HG03175 (cell line): ENCODE measurements at regions not wholly inside any gene's neighbourhood (a gene's known extent, or its start where the extent isn't known, plus 50 kb on each side); places are given as distances from the start of the nearest gene placed in this dataset.
"Not testable (repeated sequence)": the region's sequence is repeated elsewhere in the genome, so short reads cannot be mapped to it uniquely, and the experiment has no call there.

ENCODE experiments used
- ATAC-seq: cut with Tn5 transposase; IDR thresholded peaks from one replicate; pipeline ENCODE4 v1.9.1; 2021; ENCODE audit warnings: mild to moderate bottlenecking, moderate library complexity; ENCODE audit not compliant: unreplicated experiment

DNA sequence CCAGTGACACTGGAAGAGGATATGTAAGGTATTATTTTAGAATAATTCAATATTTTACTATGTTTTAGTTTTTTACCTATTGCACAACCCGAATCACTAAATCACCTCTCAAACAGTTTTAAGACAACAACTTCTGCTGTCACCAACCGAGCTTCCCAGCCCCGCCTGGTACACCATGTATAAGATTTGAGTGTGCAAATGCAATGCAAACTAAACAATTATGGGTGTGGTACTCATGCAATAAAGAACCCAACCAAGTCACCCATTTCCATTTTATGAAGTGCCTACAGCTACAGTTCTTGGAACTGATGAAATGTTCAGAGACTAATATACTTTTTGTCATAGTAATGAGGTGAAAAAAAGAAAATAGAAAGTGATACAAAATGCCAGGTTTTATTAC, 256.2 kb downstream of the TAFA4 start:
- no peak for ATAC-seq

DNA sequence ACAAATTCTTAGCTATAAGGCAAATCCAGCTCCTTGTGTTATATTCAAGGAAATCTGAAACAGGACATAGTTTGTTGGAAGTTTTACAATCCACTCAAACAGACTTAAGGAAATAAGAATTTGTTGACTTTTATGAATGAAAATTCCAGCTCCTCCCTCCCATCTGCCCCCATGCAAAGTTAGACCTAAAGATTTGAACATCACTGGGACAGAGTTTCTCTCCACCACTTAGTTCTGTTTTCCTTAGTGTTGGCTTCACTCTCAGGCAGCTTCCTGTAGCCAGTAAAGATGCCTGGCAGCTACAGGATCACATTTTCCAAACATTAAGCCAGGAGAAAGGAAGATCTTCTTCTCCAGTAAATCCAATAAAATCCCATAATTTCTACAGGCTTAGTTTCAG, 265.0 kb downstream of the TAFA4 start:
- no peak for ATAC-seq

GRCh38 chr3:68666429-68667136, 265.8 kb downstream of the TAFA4 start:
- ATAC-seq, result no peak

- no peak for ATAC-seq
Observed at GRCh38 chr3:68664276-68664675, 268.1 kb downstream of the TAFA4 start.

DNA sequence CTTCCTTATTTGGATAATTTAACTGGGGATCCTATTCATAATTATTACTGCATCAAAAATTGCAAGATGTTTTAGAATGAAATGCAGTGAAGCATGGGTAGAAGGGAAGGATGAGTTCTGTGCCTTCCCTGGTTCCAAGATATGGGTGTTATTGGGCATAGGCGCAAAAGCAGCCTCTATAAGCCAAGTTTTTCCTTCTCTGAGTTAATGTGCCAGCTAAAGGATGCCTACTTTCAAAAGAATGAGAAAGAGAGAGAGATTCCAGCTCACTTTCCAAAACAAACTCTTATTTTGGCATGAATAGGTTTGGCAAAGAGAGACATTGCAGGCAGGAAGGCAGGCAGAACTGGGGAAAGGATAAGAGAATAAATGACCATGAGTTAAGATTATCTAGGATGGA, 270.2 kb downstream of the TAFA4 start:
- ATAC-seq, result no peak

DNA sequence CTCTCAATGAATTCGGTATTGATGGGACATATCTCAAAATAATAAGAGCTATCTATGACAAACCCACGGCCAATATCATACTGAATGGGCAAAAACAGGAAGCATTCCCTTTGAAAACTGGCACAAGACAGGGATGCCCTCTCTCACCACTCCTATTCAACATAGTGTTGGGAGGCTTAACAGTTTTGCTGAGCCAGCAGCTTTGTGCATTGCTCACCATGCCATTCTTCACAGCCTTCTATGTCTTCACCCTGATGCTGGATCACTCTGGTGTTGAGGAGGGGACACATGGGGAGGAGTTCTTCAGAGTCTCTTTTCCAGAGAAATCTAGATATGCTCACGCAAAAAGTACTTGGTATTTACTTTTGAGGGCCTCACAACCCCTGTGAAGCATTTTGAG, 281.7 kb downstream of the TAFA4 start:
- not testable (repeated sequence) for ATAC-seq

DNA sequence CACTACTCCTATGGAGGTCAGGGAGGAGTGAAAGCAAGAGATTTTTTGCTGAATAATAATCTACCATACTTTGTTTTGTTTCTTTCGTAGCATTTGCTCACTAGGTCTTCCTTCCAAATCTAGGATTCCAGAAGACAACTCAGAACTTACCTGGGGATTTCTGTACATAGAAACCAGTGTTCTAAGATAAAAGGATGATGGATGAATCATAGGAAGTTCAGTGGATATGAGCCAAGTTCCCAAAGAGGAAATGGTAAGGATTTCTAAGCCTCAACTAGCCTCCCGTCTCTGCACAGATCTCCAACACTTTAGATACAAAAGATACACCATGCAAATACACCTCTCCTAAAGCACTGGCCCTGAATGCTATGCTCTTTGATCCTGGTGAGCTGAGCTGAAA, 283.9 kb downstream of the TAFA4 start:
- no peak for ATAC-seq

GRCh38 chr3:68631850-68632545, 300.3 kb downstream of the TAFA4 start:
- ATAC-seq, result no peak

GRCh38 chr3:68620211-68620610, 312.1 kb downstream of the TAFA4 start:
- no peak for ATAC-seq

GRCh38 chr3:68614087-68614486, 318.3 kb downstream of the TAFA4 start:
- no peak for ATAC-seq

DNA sequence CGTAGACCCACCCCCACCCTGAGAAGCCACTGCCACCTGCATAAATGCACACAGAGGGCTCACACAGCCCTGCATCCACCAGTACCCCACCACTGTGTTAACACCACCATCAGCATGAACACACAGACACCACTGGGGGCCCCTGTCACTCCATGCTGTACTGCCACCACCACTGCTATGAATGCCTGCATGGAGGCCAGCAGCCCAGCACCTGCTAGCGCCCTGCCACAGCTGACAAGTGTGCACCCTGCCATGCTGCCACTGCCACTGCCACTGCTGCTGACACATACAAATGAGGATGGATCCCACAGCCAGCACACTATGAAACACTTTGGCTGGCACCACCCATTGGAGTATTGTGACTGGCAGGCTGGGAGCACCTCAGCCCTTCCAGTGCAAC, 361.0 kb downstream of the TAFA4 start:
- no peak for ATAC-seq

GRCh38 chr3:68560728-68561127, 371.6 kb downstream of the TAFA4 start:
- no peak for ATAC-seq

DNA sequence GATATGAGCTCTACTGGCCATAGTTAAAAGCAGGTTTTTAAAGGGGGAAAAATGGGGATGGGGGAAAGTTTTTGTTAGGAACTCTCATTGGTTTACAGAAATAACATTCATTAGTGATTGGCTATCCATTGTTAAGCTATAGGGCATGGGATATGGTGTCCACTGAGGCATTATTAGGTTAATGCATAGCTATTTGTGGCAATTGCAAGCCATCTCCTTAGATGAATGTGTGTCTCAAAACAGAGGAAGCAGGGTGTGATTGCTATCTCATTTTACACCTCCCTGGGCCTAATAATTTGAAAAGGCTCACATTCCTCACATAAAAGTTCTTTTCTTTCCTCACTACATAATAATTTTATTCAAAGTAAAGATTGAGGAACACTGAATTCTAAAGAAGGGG, 396.6 kb downstream of the TAFA4 start:
- ATAC-seq, result no peak

GRCh38 chr3:68523330-68523729, 409.0 kb downstream of the TAFA4 start:
- ATAC-seq, result no peak

DNA sequence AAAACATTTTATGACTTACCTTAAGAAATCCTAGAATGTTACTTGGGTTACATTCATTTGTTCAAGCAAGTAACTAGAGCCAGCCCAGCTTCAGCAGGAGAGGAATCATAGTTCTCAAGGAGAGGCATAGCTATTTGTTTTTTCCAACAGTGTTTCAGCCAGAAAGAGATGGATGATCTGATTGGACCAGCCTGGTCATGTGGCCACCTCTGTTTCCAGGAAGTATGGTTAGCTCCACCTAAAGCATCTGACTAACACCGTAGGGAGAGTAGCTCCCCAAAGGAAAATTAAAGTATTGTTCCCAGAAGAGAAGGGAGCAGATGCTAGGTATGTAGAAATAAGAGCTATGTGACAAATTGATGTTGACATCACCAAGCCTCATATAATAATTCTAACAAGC, 417.1 kb downstream of the TAFA4 start:
- ATAC-seq, result no peak

DNA sequence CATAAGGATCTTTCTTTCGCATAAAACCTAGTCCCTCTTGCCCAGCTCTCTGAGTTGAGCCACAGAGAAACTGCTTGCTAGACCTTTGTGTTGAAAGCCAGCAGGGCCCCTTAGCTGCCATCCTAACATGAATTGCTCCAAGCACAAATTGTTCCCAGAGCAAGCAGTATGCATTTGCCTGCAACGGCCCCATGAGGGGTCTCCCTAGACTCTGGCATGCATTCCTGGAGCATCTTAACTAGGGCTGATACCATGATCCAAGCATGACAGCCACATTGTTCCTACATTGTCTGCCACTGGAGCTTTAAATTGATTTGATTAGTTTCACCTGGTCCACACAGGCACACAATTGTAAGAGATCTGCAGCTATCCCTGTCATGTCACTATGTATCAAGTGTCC, 428.1 kb downstream of the TAFA4 start:
- ATAC-seq, result no peak

DNA sequence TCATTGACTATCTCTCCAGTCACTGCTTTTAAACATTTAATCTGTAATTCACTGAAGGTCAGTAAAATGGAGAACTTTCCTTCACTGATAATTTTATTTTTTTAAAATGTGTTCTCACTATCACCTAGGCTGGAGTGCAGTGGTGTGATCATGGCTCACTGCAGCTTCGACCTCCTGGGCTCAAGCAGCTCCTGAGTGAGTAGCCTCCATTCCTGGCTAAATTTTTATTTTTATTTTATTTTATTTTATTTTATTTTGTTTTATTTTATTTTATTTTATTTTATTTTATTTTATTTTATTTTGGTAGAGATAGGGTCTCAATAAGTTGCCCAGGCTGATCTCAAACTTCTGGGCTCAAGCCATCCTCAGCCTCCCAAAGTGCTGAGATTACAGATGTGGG, 446.5 kb downstream of the TAFA4 start:
- not testable (repeated sequence) for ATAC-seq

DNA sequence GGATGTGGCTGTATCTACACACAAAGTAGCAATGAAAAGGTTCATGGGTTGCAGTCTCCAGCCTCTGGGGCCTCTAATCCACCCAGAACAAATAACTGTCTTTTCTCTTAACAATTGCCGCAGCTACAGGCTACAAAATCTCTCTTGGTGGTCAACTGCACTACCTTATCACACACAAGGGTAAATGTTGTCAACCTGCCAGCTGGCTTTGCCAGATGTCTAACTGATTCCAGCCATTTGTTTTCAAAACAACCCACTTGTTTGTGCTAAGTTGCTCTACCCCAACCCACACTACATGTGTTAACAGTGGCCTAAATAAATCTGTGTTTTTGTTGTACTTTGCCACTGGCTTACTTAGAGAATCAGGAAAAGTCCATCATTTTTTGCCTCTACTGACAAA, 447.3 kb downstream of the TAFA4 start:
- no peak for ATAC-seq

GRCh38 chr3:68483601-68484000, 448.7 kb downstream of the TAFA4 start:
- no peak for ATAC-seq

DNA sequence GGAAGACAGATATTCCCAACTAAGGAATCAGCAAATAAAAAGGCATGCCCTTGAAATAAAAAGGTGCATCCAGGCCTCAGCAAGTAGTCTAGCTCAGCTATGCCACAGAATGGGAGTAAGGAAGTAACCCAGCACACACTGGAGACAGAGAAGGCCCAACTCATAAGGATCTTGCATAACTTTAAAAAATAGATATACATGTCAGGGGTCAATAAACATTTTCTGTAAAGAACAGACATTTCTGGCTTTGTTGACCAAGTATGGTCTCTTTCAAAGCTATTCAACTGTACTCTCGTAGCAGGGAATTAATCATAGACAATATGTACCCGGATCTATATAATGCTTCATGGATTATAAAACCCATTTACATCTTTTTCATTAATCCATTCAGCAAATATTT, 449.3 kb downstream of the TAFA4 start:
- ATAC-seq, result no peak

- ATAC-seq, result no peak
Observed at GRCh38 chr3:68482565-68482964, 449.8 kb downstream of the TAFA4 start.

GRCh38 chr3:68479779-68480178, 452.6 kb downstream of the TAFA4 start:
- no peak for ATAC-seq
